IMR-90 (cell line): ENCODE measurements at regions not wholly inside any gene's neighbourhood (a gene's known extent, or its start where the extent isn't known, plus 50 kb on each side); places are given as distances from the start of the nearest gene placed in this dataset.

Experiments used
- CTCF ChIP-seq: conservative IDR thresholded peaks from 2 replicates; pipeline ENCODE4 v1.5.1; 2012; ENCODE audit warnings: mild to moderate bottlenecking, low read depth, low read length, improper control_type of control experiment
- ELK1 ChIP-seq: fragments of 150-350 bp; IDR thresholded peaks from 2 replicates; pipeline ENCODE4 v1.6.1; 2016; ENCODE audit warnings: low read depth, mild to moderate bottlenecking, low read length, moderate library complexity, borderline replicate concordance
- MXI1 ChIP-seq: IDR thresholded peaks from 2 replicates; pipeline ENCODE4 v1.6.1; 2012; ENCODE audit warnings: low read depth, mild to moderate bottlenecking, low read length, moderate library complexity, borderline replicate concordance
- POLR2A ChIP-seq: IDR thresholded peaks from 2 replicates; pipeline ENCODE4 v1.6.1; 2012; ENCODE audit warnings: mild to moderate bottlenecking, low read depth, low read length
- RFX5 ChIP-seq: IDR thresholded peaks from 2 replicates; pipeline ENCODE4 v1.8.0; 2012; ENCODE audit warnings: low read depth, mild to moderate bottlenecking, low read length, moderate library complexity
- SMC3 ChIP-seq: fragments of 150-350 bp; IDR thresholded peaks from 2 replicates; pipeline ENCODE4 v1.6.1; 2016; ENCODE audit warnings: low read depth, mild to moderate bottlenecking, antibody characterized with exemption, low read length, moderate library complexity

GRCh38 chr6:139676718-139677117, 302.3 kb upstream of the CITED2 start:
- TF ChIP-seq CTCF (no peak), ELK1 (no peak), SMC3 (no peak), POLR2A (no peak), MXI1 (no peak), RFX5 (no peak)
